ENCODE measurements at regions not wholly inside any gene's neighbourhood (a gene's known extent, or its start where the extent isn't known, plus 50 kb on each side); places are given as distances from the start of the nearest gene placed in this dataset.

DNA sequence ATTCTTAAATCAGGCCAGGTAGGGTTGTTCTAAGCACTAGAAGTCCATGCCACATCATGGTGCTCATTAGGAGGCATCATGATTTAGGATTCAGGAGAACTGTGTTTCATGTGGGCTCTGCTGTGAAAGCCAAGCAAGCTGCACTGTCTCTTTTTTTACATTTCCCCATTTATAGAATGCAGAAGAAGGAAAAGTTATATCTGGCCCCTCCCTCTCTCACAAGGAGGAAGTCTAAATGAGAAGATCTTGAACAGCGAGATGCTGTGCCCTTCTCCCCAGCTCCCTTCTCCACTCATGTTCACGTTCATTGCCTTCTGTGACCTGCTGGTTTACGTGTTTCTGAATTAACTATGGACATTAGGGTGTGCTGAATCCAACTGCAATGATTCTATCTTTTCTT is 178.5 kb upstream of the RASGRP1 start:
- no peaks in the 10 kb centered on the region for H3K79me1 ChIP-seq (ENCODE audit: low read length)
- no peak overlapping the region for H3K23ac ChIP-seq (ENCODE audit: low read length)
- no peak overlapping the region for H4K8ac ChIP-seq (ENCODE audit: low read depth, low read length)
- H2BK12ac ChIP-seq (ENCODE audit: low read length) = no peak overlapping the region
- no peak overlapping the region for H3K27ac ChIP-seq (ENCODE audit: low read depth, low read length)
- no peak overlapping the region for H4K91ac ChIP-seq (ENCODE audit: low read depth, low read length)
- no peak overlapping the region for H4K12ac ChIP-seq (ENCODE audit: low read depth, low read length)
- H2AK5ac ChIP-seq (ENCODE audit: low read length) = no peak overlapping the region
- no peak overlapping the region for H3K9ac ChIP-seq (ENCODE audit: low read length)
- no peak overlapping the region for H3K4ac ChIP-seq (ENCODE audit: low read depth, low read length)
- no peak for DNase-seq
- no peak overlapping the region for H3K18ac ChIP-seq (ENCODE audit: low read length)
- H3K14ac ChIP-seq (ENCODE audit: low read length) = no peak overlapping the region
- no peaks in the 10 kb centered on the region for H3K27me3 ChIP-seq (ENCODE audit: insufficient read depth, low read length)
- no peak overlapping the region for H2BK5ac ChIP-seq (ENCODE audit: low read depth, low read length, poor library complexity)
- H3K4me3 ChIP-seq (ENCODE audit: low read depth, low read length) = no peak overlapping the region
- no peaks in the 10 kb centered on the region for H3K79me2 ChIP-seq (ENCODE audit: control insufficient read depth, insufficient read depth, low read length, poor library complexity)
- H3K36me3 ChIP-seq (ENCODE audit: control insufficient read depth in 1 of 2, insufficient read depth in 2 of 2, low read length in 2 of 2) = no peaks in the 10 kb centered on the region
- H2BK120ac ChIP-seq (ENCODE audit: insufficient read depth, low read length, poor library complexity) = no peak overlapping the region
- H3K4me1 ChIP-seq (ENCODE audit: control insufficient read depth in 1 of 2, insufficient read depth in 2 of 2, low read length in 2 of 2) = no peaks in the 10 kb centered on the region
- no peak overlapping the region for H2AFZ ChIP-seq (ENCODE audit: insufficient read depth, low read length, poor library complexity)
- whole genome bisulfite sequencing (ENCODE audit: extremely low coverage, insufficient coverage, insufficient read length) = no CpG with 5 or more reads among the region's 3 CpGs
- H3K4me2 ChIP-seq (ENCODE audit: low read length) = no peak overlapping the region
- no peaks in the 10 kb centered on the region for H3K9me3 ChIP-seq (ENCODE audit: insufficient read depth, low read depth, low read length)

DNA sequence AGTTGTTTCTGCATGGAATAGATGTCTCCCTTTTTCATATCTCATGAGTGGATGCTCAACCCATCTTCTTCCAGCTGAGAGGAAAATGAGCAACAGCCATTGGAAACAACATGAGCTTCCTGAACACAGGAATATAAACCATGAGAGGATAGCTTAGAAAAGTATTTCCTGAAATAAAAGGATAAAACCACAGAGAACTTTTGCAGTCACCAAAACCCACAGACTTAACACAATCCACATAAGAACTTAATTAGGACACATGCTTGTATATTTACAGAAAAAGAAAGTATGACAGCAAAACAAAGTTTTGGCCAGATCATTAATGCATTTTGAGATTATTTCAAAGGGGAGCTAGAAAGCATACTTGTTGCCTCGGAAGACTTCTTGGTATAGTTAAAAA is 180.5 kb upstream of the RASGRP1 start:
- Histone ChIP-seq H3K4ac (ENCODE audit: low read depth, low read length) (no peak overlapping the region), H2BK5ac (ENCODE audit: low read depth, low read length, poor library complexity) (no peak overlapping the region), H3K79me2 (ENCODE audit: control insufficient read depth, insufficient read depth, low read length, poor library complexity) (no peaks in the 10 kb centered on the region), H4K12ac (ENCODE audit: low read depth, low read length) (no peak overlapping the region), H2BK12ac (ENCODE audit: low read length) (no peak overlapping the region), H3K23ac (ENCODE audit: low read length) (no peak overlapping the region), H3K9me3 (ENCODE audit: insufficient read depth, low read depth, low read length) (no peaks in the 10 kb centered on the region), H2AK5ac (ENCODE audit: low read length) (no peak overlapping the region), H3K4me3 (ENCODE audit: low read depth, low read length) (no peak overlapping the region), H3K4me1 (ENCODE audit: control insufficient read depth in 1 of 2, insufficient read depth in 2 of 2, low read length in 2 of 2) (no peaks in the 10 kb centered on the region), H3K79me1 (ENCODE audit: low read length) (no peaks in the 10 kb centered on the region), H3K27me3 (ENCODE audit: insufficient read depth, low read length) (no peaks in the 10 kb centered on the region), H3K14ac (ENCODE audit: low read length) (no peak overlapping the region), H3K4me2 (ENCODE audit: low read length) (no peak overlapping the region), H2AFZ (ENCODE audit: insufficient read depth, low read length, poor library complexity) (no peak overlapping the region), H3K36me3 (ENCODE audit: control insufficient read depth in 1 of 2, insufficient read depth in 2 of 2, low read length in 2 of 2) (no peaks in the 10 kb centered on the region), H4K91ac (ENCODE audit: low read depth, low read length) (no peak overlapping the region), H3K9ac (ENCODE audit: low read length) (no peak overlapping the region), H3K27ac (ENCODE audit: low read depth, low read length) (no peak overlapping the region), H3K18ac (ENCODE audit: low read length) (no peak overlapping the region), H2BK120ac (ENCODE audit: insufficient read depth, low read length, poor library complexity) (no peak overlapping the region), H4K8ac (ENCODE audit: low read depth, low read length) (no peak overlapping the region)
- no peak for DNase-seq
- no CpG with 5 or more reads among the region's 1 CpG for WGBS (ENCODE audit: extremely low coverage, insufficient coverage, insufficient read length)

DNA sequence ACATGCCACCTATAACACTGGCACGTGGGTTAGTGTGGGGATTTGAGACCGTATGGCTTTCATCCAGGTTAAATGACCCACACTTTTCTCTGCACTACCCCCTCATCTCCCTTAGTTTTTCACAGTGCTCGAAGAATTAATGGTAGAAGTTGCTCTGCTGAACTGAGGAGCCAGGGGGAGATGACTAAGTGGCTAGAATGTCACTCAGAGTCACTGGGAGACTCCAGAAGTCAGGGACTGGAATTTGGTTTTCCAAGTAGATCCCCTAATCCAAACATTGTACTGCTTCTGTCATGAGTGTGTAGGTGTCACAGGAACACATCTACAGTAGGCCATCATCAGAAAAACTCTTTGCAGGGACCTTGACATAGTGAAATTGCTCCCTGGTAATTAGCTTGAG is 181.0 kb upstream of the RASGRP1 start:
- no peak overlapping the region for H3K14ac ChIP-seq (ENCODE audit: low read length)
- H4K12ac ChIP-seq (ENCODE audit: low read depth, low read length) = no peak overlapping the region
- H3K9ac ChIP-seq (ENCODE audit: low read length) = no peak overlapping the region
- H2BK120ac ChIP-seq (ENCODE audit: insufficient read depth, low read length, poor library complexity) = no peak overlapping the region
- H3K79me1 ChIP-seq (ENCODE audit: low read length) = no peaks in the 10 kb centered on the region
- WGBS (ENCODE audit: extremely low coverage, insufficient coverage, insufficient read length) = no CpG with 5 or more reads among the region's 3 CpGs
- no peak overlapping the region for H4K8ac ChIP-seq (ENCODE audit: low read depth, low read length)
- no peak overlapping the region for H3K4me3 ChIP-seq (ENCODE audit: low read depth, low read length)
- H3K4me2 ChIP-seq (ENCODE audit: low read length) = no peak overlapping the region
- no peak overlapping the region for H3K23ac ChIP-seq (ENCODE audit: low read length)
- H3K9me3 ChIP-seq (ENCODE audit: insufficient read depth, low read depth, low read length) = no peaks in the 10 kb centered on the region
- H2BK5ac ChIP-seq (ENCODE audit: low read depth, low read length, poor library complexity) = no peak overlapping the region
- no peak for DNase-seq
- H2AK5ac ChIP-seq (ENCODE audit: low read length) = no peak overlapping the region
- no peaks in the 10 kb centered on the region for H3K4me1 ChIP-seq (ENCODE audit: control insufficient read depth in 1 of 2, insufficient read depth in 2 of 2, low read length in 2 of 2)
- no peaks in the 10 kb centered on the region for H3K79me2 ChIP-seq (ENCODE audit: control insufficient read depth, insufficient read depth, low read length, poor library complexity)
- no peak overlapping the region for H2AFZ ChIP-seq (ENCODE audit: insufficient read depth, low read length, poor library complexity)
- no peak overlapping the region for H3K4ac ChIP-seq (ENCODE audit: low read depth, low read length)
- H4K91ac ChIP-seq (ENCODE audit: low read depth, low read length) = no peak overlapping the region
- no peak overlapping the region for H2BK12ac ChIP-seq (ENCODE audit: low read length)
- H3K36me3 ChIP-seq (ENCODE audit: control insufficient read depth in 1 of 2, insufficient read depth in 2 of 2, low read length in 2 of 2) = no peaks in the 10 kb centered on the region
- H3K18ac ChIP-seq (ENCODE audit: low read length) = no peak overlapping the region
- no peak overlapping the region for H3K27ac ChIP-seq (ENCODE audit: low read depth, low read length)
- no peaks in the 10 kb centered on the region for H3K27me3 ChIP-seq (ENCODE audit: insufficient read depth, low read length)

DNA sequence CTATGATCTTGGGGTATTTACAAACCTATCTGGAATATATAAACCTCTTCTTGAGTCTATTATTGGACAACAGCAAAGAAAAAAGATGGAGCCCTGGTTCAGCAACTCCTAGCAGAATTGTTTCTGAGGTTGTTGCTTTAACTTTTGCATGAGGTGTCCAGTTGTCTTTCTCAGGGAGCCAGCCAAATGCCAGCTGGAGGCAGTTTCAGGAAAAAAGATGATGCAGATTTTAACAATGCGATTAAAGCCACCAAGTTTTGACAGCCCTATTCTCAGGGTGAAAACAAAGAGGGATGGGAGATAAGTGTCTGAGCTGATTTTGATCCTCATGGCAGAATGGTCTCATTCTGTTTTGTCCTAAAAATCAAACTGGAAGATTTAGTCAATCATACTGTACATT is 181.6 kb upstream of the RASGRP1 start:
- H3K18ac ChIP-seq (ENCODE audit: low read length) = no peak overlapping the region
- WGBS (ENCODE audit: extremely low coverage, insufficient coverage, insufficient read length) = no CpG with 5 or more reads among the region's 1 CpG
- no peaks in the 10 kb centered on the region for H3K9me3 ChIP-seq (ENCODE audit: insufficient read depth, low read depth, low read length)

More for the DNA sequence above, 181.6 kb upstream of the RASGRP1 start:
- Histone ChIP-seq H3K14ac (ENCODE audit: low read length) (no peak overlapping the region), H4K8ac (ENCODE audit: low read depth, low read length) (no peak overlapping the region), H3K79me1 (ENCODE audit: low read length) (no peaks in the 10 kb centered on the region), H3K4me1 (ENCODE audit: control insufficient read depth in 1 of 2, insufficient read depth in 2 of 2, low read length in 2 of 2) (no peaks in the 10 kb centered on the region), H3K4ac (ENCODE audit: low read depth, low read length) (no peak overlapping the region), H3K9ac (ENCODE audit: low read length) (no peak overlapping the region), H3K79me2 (ENCODE audit: control insufficient read depth, insufficient read depth, low read length, poor library complexity) (no peaks in the 10 kb centered on the region), H3K23ac (ENCODE audit: low read length) (no peak overlapping the region), H3K4me2 (ENCODE audit: low read length) (no peak overlapping the region), H2BK5ac (ENCODE audit: low read depth, low read length, poor library complexity) (no peak overlapping the region), H2BK12ac (ENCODE audit: low read length) (no peak overlapping the region), H2AK5ac (ENCODE audit: low read length) (no peak overlapping the region), H3K4me3 (ENCODE audit: low read depth, low read length) (no peak overlapping the region), H2AFZ (ENCODE audit: insufficient read depth, low read length, poor library complexity) (no peak overlapping the region), H4K91ac (ENCODE audit: low read depth, low read length) (no peak overlapping the region), H3K27me3 (ENCODE audit: insufficient read depth, low read length) (no peaks in the 10 kb centered on the region), H3K27ac (ENCODE audit: low read depth, low read length) (no peak overlapping the region), H3K36me3 (ENCODE audit: control insufficient read depth in 1 of 2, insufficient read depth in 2 of 2, low read length in 2 of 2) (no peaks in the 10 kb centered on the region), H2BK120ac (ENCODE audit: insufficient read depth, low read length, poor library complexity) (no peak overlapping the region), H4K12ac (ENCODE audit: low read depth, low read length) (no peak overlapping the region)
- DNase-seq = no peak

Measured in trophoblast cell (in vitro differentiated cells and primary cell).